ENCODE measurements at regions not wholly inside any gene's neighbourhood (a gene's known extent, or its start where the extent isn't known, plus 50 kb on each side); places are given as distances from the start of the nearest gene placed in this dataset.

- Histone ChIP-seq H3K4me3 (no peak overlapping the region), H3K27ac (no peak overlapping the region), H3K36me3 (ENCODE audit: low read depth, missing control alignments) (no peaks in the 10 kb centered on the region), H3K27me3 (no peaks in the 10 kb centered on the region), H3K9me3 (no peaks in the 10 kb centered on the region), H3K4me1 (no peaks in the 10 kb centered on the region)
- 53 to 59% methylated on average over 15 to 42 of the region's 42 CpGs for WGBS, 2 donors
- no peak for DNase-seq
- intact Hi-C loops (cut with DNase I; ENCODE audit: low total_unique reads) = no loop called here
- no peak for TF ChIP-seq POLR2A (IDR thresholded peaks at IDR 0.05)
- TF ChIP-seq CTCF (IDR thresholded peaks at IDR 0.05) = no peak
These were observed 92.6 kb upstream of the ACTRT2 start for GRCh38 chr1:2928366-2929325.

- H3K9me3 ChIP-seq = no peaks in the 10 kb centered on the region
- no peak for DNase-seq
- WGBS, 2 donors = 84 to 96% methylated on average over 5 of the region's 5 CpGs
- H3K4me1 ChIP-seq = no peaks in the 10 kb centered on the region
- no peak overlapping the region for H3K4me3 ChIP-seq
- TF ChIP-seq CTCF (IDR thresholded peaks at IDR 0.05) (no peak), POLR2A (IDR thresholded peaks at IDR 0.05) (no peak)
- H3K27me3 ChIP-seq = no peaks in the 10 kb centered on the region
- intact Hi-C loops (cut with DNase I; ENCODE audit: low total_unique reads) = no loop called here
- H3K36me3 ChIP-seq (ENCODE audit: low read depth, missing control alignments) = no peaks in the 10 kb centered on the region
- no peak overlapping the region for H3K27ac ChIP-seq
These were observed 91.9 kb upstream of the ACTRT2 start for GRCh38 chr1:2929335-2929734.

- Histone ChIP-seq H3K9me3 (no peaks in the 10 kb centered on the region), H3K4me1 (no peaks in the 10 kb centered on the region), H3K4me3 (no peak overlapping the region), H3K27me3 (no peaks in the 10 kb centered on the region), H3K27ac (no peak overlapping the region), H3K36me3 (ENCODE audit: low read depth, missing control alignments) (no peaks in the 10 kb centered on the region)
- 79 to 82% methylated on average over 31 to 41 of the region's 41 CpGs for WGBS, 2 donors
- DNase-seq = no peak
- intact Hi-C loops (cut with DNase I; ENCODE audit: low total_unique reads) = no loop called here
- no peak for TF ChIP-seq CTCF (IDR thresholded peaks at IDR 0.05)
- no peak for TF ChIP-seq POLR2A (IDR thresholded peaks at IDR 0.05)
These were observed 91.1 kb upstream of the ACTRT2 start for GRCh38 chr1:2930016-2930815.

- WGBS, 2 donors = 73 to 74% methylated on average over 18 to 36 of the region's 36 CpGs
- DNase-seq = no peak
- H3K4me1 ChIP-seq = no peaks in the 10 kb centered on the region
- no peak overlapping the region for H3K27ac ChIP-seq
- intact Hi-C loops (cut with DNase I; ENCODE audit: low total_unique reads) = no loop called here
- no peaks in the 10 kb centered on the region for H3K27me3 ChIP-seq
- no peaks in the 10 kb centered on the region for H3K36me3 ChIP-seq (ENCODE audit: low read depth, missing control alignments)
- TF ChIP-seq CTCF (IDR thresholded peaks at IDR 0.05) (no peak), POLR2A (IDR thresholded peaks at IDR 0.05) (no peak)
- H3K9me3 ChIP-seq = no peaks in the 10 kb centered on the region
- no peak overlapping the region for H3K4me3 ChIP-seq
These were observed 90.1 kb upstream of the ACTRT2 start for GRCh38 chr1:2930913-2931723.

Measured in testis (tissue), 2 donors.